NB4 (cell line): ENCODE measurements at regions not wholly inside any gene's neighbourhood (a gene's known extent, or its start where the extent isn't known, plus 50 kb on each side); places are given as distances from the start of the nearest gene placed in this dataset.

Experiments
- DNase-seq: peaks from one replicate; pipeline ENCODE4 v3.0.0; 2010; ENCODE audit warnings: low read depth
- H3K4me3 ChIP-seq: one replicate; pipeline ENCODE4 v1.5.1; 2011; ENCODE audit warnings: mild to moderate bottlenecking, low read depth, low read length, moderate library complexity
- CTCF ChIP-seq: IDR thresholded peaks from one replicate; pipeline ENCODE4 v1.5.1; 2012; ENCODE audit warnings: low read depth, low read length
- MAX ChIP-seq: IDR thresholded peaks from 2 replicates; pipeline ENCODE4 v1.6.1; 2011; ENCODE audit warnings: low read depth, low read length
- MYC ChIP-seq: IDR thresholded peaks from 2 replicates; pipeline ENCODE4 v1.6.1; 2011; ENCODE audit warnings: low read depth, low read length
- POLR2A ChIP-seq: IDR thresholded peaks from 2 replicates; pipeline ENCODE4 v1.6.1; 2011; ENCODE audit warnings: mild to moderate bottlenecking; ENCODE audit not compliant: insufficient read length; ENCODE audit errors: extremely low read depth

GRCh38 chr1:213394837-213395236 lies 343.8 kb downstream of the RPS6KC1 start:
- no peak overlapping the region for H3K4me3 ChIP-seq
- no peak for DNase-seq
- TF ChIP-seq MYC (no peak), MAX (no peak), CTCF (no peak), POLR2A (no peak)

GRCh38 chr1:213397638-213398037 lies 346.6 kb downstream of the RPS6KC1 start:
- H3K4me3 ChIP-seq: no peak overlapping the region
- DNase-seq: no peak
- no peak for TF ChIP-seq MAX
- TF ChIP-seq CTCF: no peak
- no peak for TF ChIP-seq MYC
- TF ChIP-seq POLR2A: no peak

GRCh38 chr1:213399695-213400094 lies 348.7 kb downstream of the RPS6KC1 start:
- H3K4me3 ChIP-seq: no peak overlapping the region
- DNase-seq: no peak
- TF ChIP-seq MAX: no peak
- no peak for TF ChIP-seq MYC

GRCh38 chr1:213409208-213409631 lies 358.2 kb downstream of the RPS6KC1 start:
- no peak overlapping the region for H3K4me3 ChIP-seq
- TF ChIP-seq CTCF (no peak), MYC (no peak), POLR2A (no peak), MAX (no peak)
- no peak for DNase-seq

- no peak overlapping the region for H3K4me3 ChIP-seq
- no peak for DNase-seq
- TF ChIP-seq MYC (no peak), POLR2A (no peak), CTCF (no peak), MAX (no peak)
Observed at GRCh38 chr1:213409971-213410370, 358.9 kb downstream of the RPS6KC1 start.

- H3K4me3 ChIP-seq: no peak overlapping the region
- no peak for DNase-seq
- TF ChIP-seq MAX (no peak), CTCF (no peak), MYC (no peak), POLR2A (no peak)
Observed at GRCh38 chr1:213414346-213414745, 363.3 kb downstream of the RPS6KC1 start.
